ENCODE measurements at regions not wholly inside any gene's neighbourhood (a gene's known extent, or its start where the extent isn't known, plus 50 kb on each side); places are given as distances from the start of the nearest gene placed in this dataset.

GRCh38 chr12:126309278-126309677 lies 1244.0 kb downstream of the AACS start:
- TF ChIP-seq CTCF (conservative IDR thresholded peaks at IDR 0.05) (no peak), EZH2 (IDR thresholded peaks at IDR 0.05; ENCODE audit: low read depth) (no peak)

GRCh38 chr12:126312457-126312856 lies 1247.2 kb downstream of the AACS start:
- Histone ChIP-seq H3K27ac (no peak overlapping the region), H3K4me2 (no peak overlapping the region), H3K9me2 (ENCODE audit: insufficient read depth) (no peaks in the 10 kb centered on the region), H3K9me3 (ENCODE audit: insufficient read depth, low read depth) (no peaks in the 10 kb centered on the region), H3K36me3 (ENCODE audit: low read depth) (no peaks in the 10 kb centered on the region), H4K20me1 (ENCODE audit: insufficient read depth) (no peaks in the 10 kb centered on the region), H3K79me2 (ENCODE audit: low read depth) (no peaks in the 10 kb centered on the region), H3K4me3 (no peak overlapping the region), H3K4me1 (replicated peaks; ENCODE audit: insufficient read depth) (no peaks in the 10 kb centered on the region), H2AFZ (no peak overlapping the region), H3K27me3 (ENCODE audit: insufficient read depth, low read depth) (no peaks in the 10 kb centered on the region), H3F3A (ENCODE audit: insufficient read depth, low read depth) (no peaks in the 10 kb centered on the region)
- POLR2A ChIA-PET (ENCODE audit: unreplicated experiment): no interaction called here
- intact Hi-C loops (cut with micrococcal nuclease; ENCODE audit: unreplicated experiment): no loop called here
- CTCF ChIA-PET: no interaction called here
- TF ChIP-seq CTCF (conservative IDR thresholded peaks at IDR 0.05) (no peak), EZH2 (IDR thresholded peaks at IDR 0.05; ENCODE audit: low read depth) (no peak)
- no TSS peak for BruUV-seq (replicated peaks)
- DNase-seq: no peak

More at GRCh38 chr12:126309278-126309677, 1244.0 kb downstream of the AACS start:
- no peaks in the 10 kb centered on the region for H3K4me1 ChIP-seq (replicated peaks; ENCODE audit: insufficient read depth)
- no peaks in the 10 kb centered on the region for H3F3A ChIP-seq (ENCODE audit: insufficient read depth, low read depth)
- no peaks in the 10 kb centered on the region for H3K36me3 ChIP-seq (ENCODE audit: low read depth)
- no peak for DNase-seq
- H3K79me2 ChIP-seq (ENCODE audit: low read depth): no peaks in the 10 kb centered on the region
- no peak overlapping the region for H3K4me2 ChIP-seq
- intact Hi-C loops (cut with micrococcal nuclease; ENCODE audit: unreplicated experiment): no loop called here
- no TSS peak for BruUV-seq (replicated peaks)
- H4K20me1 ChIP-seq (ENCODE audit: insufficient read depth): no peaks in the 10 kb centered on the region
- POLR2A ChIA-PET (ENCODE audit: unreplicated experiment): no interaction called here
- no peaks in the 10 kb centered on the region for H3K27me3 ChIP-seq (ENCODE audit: insufficient read depth, low read depth)
- no peak overlapping the region for H2AFZ ChIP-seq
- H3K27ac ChIP-seq: no peak overlapping the region
- CTCF ChIA-PET: no interaction called here
- H3K4me3 ChIP-seq: no peak overlapping the region
- no peaks in the 10 kb centered on the region for H3K9me3 ChIP-seq (ENCODE audit: insufficient read depth, low read depth)
- no peaks in the 10 kb centered on the region for H3K9me2 ChIP-seq (ENCODE audit: insufficient read depth)

- no peaks in the 10 kb centered on the region for H4K20me1 ChIP-seq (ENCODE audit: insufficient read depth)
- H3K27me3 ChIP-seq (ENCODE audit: insufficient read depth, low read depth): no peaks in the 10 kb centered on the region
- no peak for DNase-seq
- no peaks in the 10 kb centered on the region for H3K79me2 ChIP-seq (ENCODE audit: low read depth)
- H3K4me2 ChIP-seq: no peak overlapping the region
- POLR2A ChIA-PET (ENCODE audit: unreplicated experiment): no interaction called here
- intact Hi-C loops (cut with micrococcal nuclease; ENCODE audit: unreplicated experiment): no loop called here
- H2AFZ ChIP-seq: peak overlapping the region; percentile 46; the same call in 1 of the 2 replicates
- no peaks in the 10 kb centered on the region for H3K9me3 ChIP-seq (ENCODE audit: insufficient read depth, low read depth)
- no peaks in the 10 kb centered on the region for H3K9me2 ChIP-seq (ENCODE audit: insufficient read depth)
- H3K36me3 ChIP-seq (ENCODE audit: low read depth): no peaks in the 10 kb centered on the region
- no peak overlapping the region for H3K27ac ChIP-seq
- no peak for TF ChIP-seq EZH2 (IDR thresholded peaks at IDR 0.05; ENCODE audit: low read depth)
- no peak for TF ChIP-seq CTCF (conservative IDR thresholded peaks at IDR 0.05)
- H3K4me3 ChIP-seq: no peak overlapping the region
- H3K4me1 ChIP-seq (replicated peaks; ENCODE audit: insufficient read depth): no peaks in the 10 kb centered on the region
- CTCF ChIA-PET: interaction anchor here (0.6 kb wide), 1 partner anchor 26 kb away, joined by 10 read pairs; no protein-coding TSS in a partner anchor
- H3F3A ChIP-seq (ENCODE audit: insufficient read depth, low read depth): no peaks in the 10 kb centered on the region
- no TSS peak for BruUV-seq (replicated peaks)
These were observed 1251.2 kb downstream of the AACS start for GRCh38 chr12:126316411-126316810.
